Lower lobe of right lung (tissue), 2 donors: ENCODE measurements at regions not wholly inside any gene's neighbourhood (a gene's known extent, or its start where the extent isn't known, plus 50 kb on each side); places are given as distances from the start of the nearest gene placed in this dataset.

Source experiments
- ATAC-seq, 2 donors: fragments of 200-7000 bp; cut with Tn5 transposase; one replicate each; pipeline ENCODE4 v1.9.1; 2020 to 2022; ENCODE audit warnings: mild to moderate bottlenecking in 2 of 2, moderate library complexity in 2 of 2
- DNase-seq: peaks from one replicate; pipeline ENCODE4 v3.0.0-alpha.2; 2020
- H3K27ac ChIP-seq: fragments of 200-600 bp; one replicate; pipeline ENCODE4 v1.8.0; 2022
- H3K27me3 ChIP-seq: fragments of 200-600 bp; one replicate; pipeline ENCODE4 v1.8.0; 2022; ENCODE audit warnings: low read depth
- H3K36me3 ChIP-seq: fragments of 200-600 bp; one replicate; pipeline ENCODE4 v1.8.0; 2022; ENCODE audit warnings: mild to moderate bottlenecking
- H3K4me1 ChIP-seq: fragments of 200-600 bp; one replicate; pipeline ENCODE4 v1.8.0; 2022
- H3K4me3 ChIP-seq: fragments of 200-600 bp; one replicate; pipeline ENCODE4 v1.8.0; 2022; ENCODE audit warnings: mild to moderate bottlenecking
- H3K9me3 ChIP-seq: fragments of 200-600 bp; one replicate; pipeline ENCODE4 v1.8.0; 2022
- intact Hi-C: fragments of 100-400 bp; cut with DNase I; formaldehyde crosslinking; loops from one replicate; pipeline ENCODE4 v1.11.0; 2022
- TF ChIP-seq, protein P1 (sequence below): fragments of 200-600 bp; IDR thresholded peaks from one replicate; pipeline ENCODE4 v1.8.0; 2022; ENCODE audit warnings: antibody characterized with exemption, mild to moderate bottlenecking
- donor health status: DM: no; HTN: yes; CAD: no; lungs with severe emphysema.

DNA sequence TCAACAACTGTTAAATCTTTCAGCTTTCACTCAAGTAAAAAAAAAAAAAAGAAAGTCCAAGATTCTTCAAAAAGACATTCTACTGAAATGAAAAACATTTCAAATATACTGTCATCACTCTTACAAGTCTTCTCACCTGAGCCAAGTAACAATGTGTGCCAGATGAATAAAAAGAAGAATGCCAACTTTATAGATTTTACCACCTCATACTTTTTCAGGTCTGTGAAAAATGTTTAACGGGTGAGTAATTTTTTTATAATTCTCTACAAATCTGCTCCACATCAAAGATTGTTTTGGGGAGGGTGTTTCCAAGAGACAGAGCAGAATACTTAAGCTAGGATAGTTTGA lies 181.0 kb upstream of the BMP4 start:
- Histone ChIP-seq H3K27ac (no peak overlapping the region), H3K9me3 (no peaks in the 10 kb centered on the region), H3K4me1 (no peaks in the 10 kb centered on the region), H3K27me3 (no peaks in the 10 kb centered on the region), H3K36me3 (no peaks in the 10 kb centered on the region), H3K4me3 (no peak overlapping the region)
- TF ChIP-seq, protein P1, sequence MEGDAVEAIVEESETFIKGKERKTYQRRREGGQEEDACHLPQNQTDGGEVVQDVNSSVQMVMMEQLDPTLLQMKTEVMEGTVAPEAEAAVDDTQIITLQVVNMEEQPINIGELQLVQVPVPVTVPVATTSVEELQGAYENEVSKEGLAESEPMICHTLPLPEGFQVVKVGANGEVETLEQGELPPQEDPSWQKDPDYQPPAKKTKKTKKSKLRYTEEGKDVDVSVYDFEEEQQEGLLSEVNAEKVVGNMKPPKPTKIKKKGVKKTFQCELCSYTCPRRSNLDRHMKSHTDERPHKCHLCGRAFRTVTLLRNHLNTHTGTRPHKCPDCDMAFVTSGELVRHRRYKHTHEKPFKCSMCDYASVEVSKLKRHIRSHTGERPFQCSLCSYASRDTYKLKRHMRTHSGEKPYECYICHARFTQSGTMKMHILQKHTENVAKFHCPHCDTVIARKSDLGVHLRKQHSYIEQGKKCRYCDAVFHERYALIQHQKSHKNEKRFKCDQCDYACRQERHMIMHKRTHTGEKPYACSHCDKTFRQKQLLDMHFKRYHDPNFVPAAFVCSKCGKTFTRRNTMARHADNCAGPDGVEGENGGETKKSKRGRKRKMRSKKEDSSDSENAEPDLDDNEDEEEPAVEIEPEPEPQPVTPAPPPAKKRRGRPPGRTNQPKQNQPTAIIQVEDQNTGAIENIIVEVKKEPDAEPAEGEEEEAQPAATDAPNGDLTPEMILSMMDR = no peak
- intact Hi-C loops = no loop called here
- DNase-seq (no peak), ATAC-seq (no peak)

DNA sequence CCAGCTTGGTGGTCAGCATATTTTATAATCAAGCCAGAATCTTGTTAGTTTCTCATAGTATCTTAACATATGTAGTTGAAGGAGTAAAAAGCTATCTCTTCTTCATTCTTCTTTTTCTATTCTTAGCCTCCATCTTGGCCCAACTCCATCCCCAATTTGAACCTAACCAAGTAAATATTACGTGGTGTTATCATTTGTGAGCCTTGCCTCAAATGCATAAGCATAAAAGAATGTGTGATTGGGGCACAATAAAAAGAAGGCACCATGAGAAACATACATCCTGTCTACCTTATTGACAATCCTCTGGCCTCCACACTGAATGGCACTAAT lies 181.4 kb upstream of the BMP4 start:
- intact Hi-C loops = no loop called here
- no peak for DNase-seq
- TF ChIP-seq, protein P1 = no peak
- ATAC-seq = no peak
- Histone ChIP-seq H3K4me1 (no peaks in the 10 kb centered on the region), H3K36me3 (no peaks in the 10 kb centered on the region), H3K27ac (no peak overlapping the region), H3K4me3 (no peak overlapping the region), H3K27me3 (no peaks in the 10 kb centered on the region), H3K9me3 (no peaks in the 10 kb centered on the region)

DNA sequence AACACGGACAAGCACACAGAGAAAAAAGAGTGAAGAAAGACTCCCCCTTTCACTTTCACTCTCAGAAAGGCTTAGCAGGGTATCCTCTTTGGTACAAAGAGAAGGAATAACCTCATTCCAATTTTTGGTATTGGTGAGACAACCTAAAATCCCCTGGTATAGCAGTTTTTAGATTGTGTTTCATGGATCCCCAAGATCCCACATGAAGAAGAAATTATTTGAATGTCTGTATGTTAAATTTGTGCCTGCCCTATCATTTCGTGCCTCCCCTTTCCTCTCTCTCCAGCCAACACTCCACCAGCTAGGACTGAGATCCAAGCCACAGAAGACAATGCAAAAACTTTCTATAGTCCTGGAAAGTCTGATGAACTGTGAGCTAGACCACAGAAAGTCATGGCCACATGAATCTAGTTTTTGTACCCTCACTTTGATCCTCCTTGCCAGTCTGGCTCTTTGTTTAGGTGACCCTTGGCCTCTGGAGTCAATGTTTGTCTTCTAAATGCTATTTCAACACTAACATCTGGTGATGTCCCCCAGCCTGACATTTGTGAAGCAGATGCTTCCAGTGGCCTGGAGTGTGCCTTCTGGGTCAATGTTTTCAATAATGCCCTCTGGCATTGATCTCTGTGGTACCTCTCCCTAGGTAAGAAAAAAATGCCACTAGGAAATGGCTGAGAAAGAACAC lies 181.9 kb upstream of the BMP4 start:
- TF ChIP-seq, protein P1 = no peak
- ATAC-seq (no peak), DNase-seq (no peak)
- H3K36me3 ChIP-seq = no peaks in the 10 kb centered on the region
- intact Hi-C loops = no loop called here
- H3K27me3 ChIP-seq = no peaks in the 10 kb centered on the region
- H3K9me3 ChIP-seq = no peaks in the 10 kb centered on the region
- no peak overlapping the region for H3K4me3 ChIP-seq
- no peak overlapping the region for H3K27ac ChIP-seq
- no peaks in the 10 kb centered on the region for H3K4me1 ChIP-seq

- H3K27ac ChIP-seq = no peak overlapping the region
- DNase-seq = no peak
Observed at GRCh38 chr14:54140551-54140950, 183.9 kb upstream of the BMP4 start.

GRCh38 chr14:54146601-54147000 lies 190.0 kb upstream of the BMP4 start:
- Histone ChIP-seq H3K27me3 (no peaks in the 10 kb centered on the region), H3K9me3 (peaks cover 12% of the 10 kb centered on the region), H3K4me3 (no peak overlapping the region), H3K27ac (no peak overlapping the region), H3K36me3 (no peaks in the 10 kb centered on the region), H3K4me1 (no peaks in the 10 kb centered on the region)
- DNase-seq (no peak), ATAC-seq (no peak)
- TF ChIP-seq, protein P1 = no peak
- intact Hi-C loops = no loop called here

More at GRCh38 chr14:54140551-54140950, 183.9 kb upstream of the BMP4 start:
- no peaks in the 10 kb centered on the region for H3K36me3 ChIP-seq
- H3K4me3 ChIP-seq = no peak overlapping the region
- H3K4me1 ChIP-seq = no peaks in the 10 kb centered on the region
- no peaks in the 10 kb centered on the region for H3K9me3 ChIP-seq
- TF ChIP-seq, protein P1 = no peak
- no peak for ATAC-seq
- no peaks in the 10 kb centered on the region for H3K27me3 ChIP-seq
- intact Hi-C loops = no loop called here

GRCh38 chr14:54147282-54147681 lies 190.7 kb upstream of the BMP4 start:
- H3K27ac ChIP-seq = no peak overlapping the region
- no peak overlapping the region for H3K4me3 ChIP-seq
- DNase-seq = no peak
- ATAC-seq = no peak
- intact Hi-C loops = no loop called here
- H3K4me1 ChIP-seq = no peaks in the 10 kb centered on the region
- no peaks in the 10 kb centered on the region for H3K27me3 ChIP-seq
- TF ChIP-seq, protein P1 = no peak
- H3K36me3 ChIP-seq = no peaks in the 10 kb centered on the region
- H3K9me3 ChIP-seq = peaks cover 12% of the 10 kb centered on the region
